ENCODE measurements at regions not wholly inside any gene's neighbourhood (a gene's known extent, or its start where the extent isn't known, plus 50 kb on each side); places are given as distances from the start of the nearest gene placed in this dataset.

- TF ChIP-seq NKRF (IDR thresholded peaks at IDR 0.05; ENCODE audit: borderline replicate concordance) (no peak), ZNF740 (CRISPR knock-in tag; IDR thresholded peaks at IDR 0.05) (no peak), ZNF740 (tag; IDR thresholded peaks at IDR 0.05) (no peak), CHD7 (IDR thresholded peaks at IDR 0.05; ENCODE audit: low read depth, low read length) (no peak), HCFC1 (IDR thresholded peaks at IDR 0.05; ENCODE audit: low read depth, low read length) (no peak), ZNF699 (CRISPR knock-in tag; IDR thresholded peaks at IDR 0.05; ENCODE audit: insufficient replicate concordance) (no peak), NCOA2 (IDR thresholded peaks at IDR 0.05; ENCODE audit: partially characterized antibody in 2 of 2) (no peak), CUX1 (CRISPR knock-in tag; IDR thresholded peaks at IDR 0.05) (no peak)
Measured at GRCh38 chr3:150073031-150073430, 102.3 kb upstream of the PFN2 start (continued).
